HEK293 (cell line): ENCODE measurements at regions not wholly inside any gene's neighbourhood (a gene's known extent, or its start where the extent isn't known, plus 50 kb on each side); places are given as distances from the start of the nearest gene placed in this dataset.

ENCODE experiments used
- CTCF ChIA-PET: fragments of 350-600 bp; formaldehyde crosslinking; extraction: SDS; loops from one replicate; lab custom pipeline; 2021; ENCODE audit warnings: antibody characterized with exemption; lab: Yijun Ruan, JAX
- POLR2A ChIA-PET: fragments of 300-600 bp; formaldehyde crosslinking; extraction: SDS; loops from one replicate; lab custom pipeline; 2020; ENCODE audit warnings: antibody characterized with exemption, inconsistent platforms; lab: Yijun Ruan, JAX
- H3K27ac ChIP-seq: fragments of 200-500 bp; sonication (Bioruptor generic); 2 replicates; pipeline ENCODE4 v1.5.1; 2014; ENCODE audit warnings: low read depth, low read length, control low read depth, inconsistent platforms; ENCODE audit errors: extremely low read depth
- H3K36me3 ChIP-seq, 2 experiments: fragments of 200-500 bp in 1 of 2; sonication (Bioruptor generic) in 1 of 2; 1 replicate in 1 of 2; 2 replicates in 1 of 2; pipeline ENCODE4 v1.5.1; 2014 to 2017; ENCODE audit warnings: inconsistent platforms in 2 of 2, low read length in 2 of 2; ENCODE audit not compliant: control insufficient read depth in 2 of 2, insufficient read depth in 1 of 2
- H3K4me1 ChIP-seq: fragments of 200-500 bp; sonication (Bioruptor generic); 2 replicates; pipeline ENCODE4 v1.5.1; 2014; ENCODE audit warnings: mild to moderate bottlenecking, low read length, inconsistent platforms; ENCODE audit not compliant: control insufficient read depth, insufficient read depth
- H3K4me3 ChIP-seq: 2 replicates; pipeline ENCODE4 v1.5.1; 2011; ENCODE audit warnings: low read depth, mild to moderate bottlenecking, control low read depth, low read length, moderate library complexity
- H3K9me3 ChIP-seq: fragments of 200-500 bp; sonication (Bioruptor generic); 2 replicates; pipeline ENCODE4 v1.5.1; 2014; ENCODE audit warnings: low read depth, low read length, inconsistent platforms; ENCODE audit not compliant: control insufficient read depth, insufficient read depth
- IKZF3 ChIP-seq: fragments of 450-650 bp; IDR thresholded peaks from 2 replicates; pipeline ENCODE4 v1.5.0; 2018; ENCODE audit warnings: missing biosample characterization, mild to moderate bottlenecking, missing genetic modification characterization, moderate library complexity
- KLF16 ChIP-seq: fragments of 450-650 bp; formaldehyde crosslinking; IDR thresholded peaks from 2 replicates; pipeline ENCODE4 v1.5.1; 2017; ENCODE audit warnings: missing biosample characterization, missing genetic modification characterization
- SCRT2 ChIP-seq: fragments of 450-650 bp; formaldehyde crosslinking; IDR thresholded peaks from 2 replicates; pipeline ENCODE4 v1.5.1; 2016; ENCODE audit warnings: missing biosample characterization, missing genetic modification characterization
- SETDB1 ChIP-seq: IDR thresholded peaks from one replicate; pipeline ENCODE4 v1.6.1; 2017; ENCODE audit warnings: mild to moderate bottlenecking, low read length, moderate library complexity, mixed read lengths; ENCODE audit not compliant: insufficient read length
- ZNF133 ChIP-seq: fragments of 450-650 bp; formaldehyde crosslinking; IDR thresholded peaks from 2 replicates; pipeline ENCODE4 v1.5.1; 2016; ENCODE audit warnings: missing biosample characterization, missing genetic modification characterization
- ZNF146 ChIP-seq: fragments of 450-650 bp; formaldehyde crosslinking; IDR thresholded peaks from 2 replicates; pipeline ENCODE4 v1.5.1; 2016; ENCODE audit warnings: missing biosample characterization, missing genetic modification characterization
- ZNF302 ChIP-seq: fragments of 450-650 bp; formaldehyde crosslinking; IDR thresholded peaks from 2 replicates; pipeline ENCODE4 v1.5.1; 2016; ENCODE audit warnings: missing biosample characterization, missing genetic modification characterization, low read depth
- ZNF311 ChIP-seq: fragments of 450-650 bp; formaldehyde crosslinking; IDR thresholded peaks from 2 replicates; pipeline ENCODE4 v1.5.1; 2017; ENCODE audit warnings: missing biosample characterization, missing genetic modification characterization, borderline replicate concordance
- ZNF335 ChIP-seq: fragments of 450-650 bp; formaldehyde crosslinking; conservative IDR thresholded peaks from 2 replicates; pipeline ENCODE4 v1.5.1; 2016; ENCODE audit warnings: missing biosample characterization, missing genetic modification characterization
- ZNF391 ChIP-seq: fragments of 450-650 bp; formaldehyde crosslinking; IDR thresholded peaks from 2 replicates; pipeline ENCODE4 v1.5.1; 2016; ENCODE audit warnings: low read depth, missing biosample characterization, missing genetic modification characterization, borderline replicate concordance
- ZNF394 ChIP-seq: fragments of 450-650 bp; formaldehyde crosslinking; IDR thresholded peaks from 2 replicates; pipeline ENCODE4 v1.5.1; 2016; ENCODE audit warnings: missing biosample characterization, missing genetic modification characterization, mild to moderate bottlenecking, moderate library complexity, borderline replicate concordance
- ZNF426 ChIP-seq: fragments of 450-650 bp; formaldehyde crosslinking; IDR thresholded peaks from 2 replicates; pipeline ENCODE4 v1.5.1; 2017; ENCODE audit warnings: missing biosample characterization, missing genetic modification characterization, mild to moderate bottlenecking, inconsistent platforms, moderate library complexity
- ZNF624 ChIP-seq: fragments of 450-650 bp; formaldehyde crosslinking; IDR thresholded peaks from 2 replicates; pipeline ENCODE4 v1.5.1; 2017; ENCODE audit warnings: missing biosample characterization, missing genetic modification characterization
- ZNF654 ChIP-seq: fragments of 450-650 bp; formaldehyde crosslinking; IDR thresholded peaks from 2 replicates; pipeline ENCODE4 v1.5.1; 2016; ENCODE audit warnings: low read depth, missing biosample characterization, missing genetic modification characterization
- ZSCAN16 ChIP-seq: fragments of 450-650 bp; formaldehyde crosslinking; IDR thresholded peaks from 2 replicates; pipeline ENCODE4 v1.5.1; 2016; ENCODE audit warnings: missing biosample characterization, missing genetic modification characterization
- ZSCAN30 ChIP-seq: fragments of 450-650 bp; IDR thresholded peaks from 2 replicates; pipeline ENCODE4 v1.5.1; 2018; ENCODE audit warnings: missing biosample characterization, mild to moderate bottlenecking, missing genetic modification characterization, moderate library complexity
- TF ChIP-seq, protein P1 (sequence below): fragments of 450-650 bp; formaldehyde crosslinking; IDR thresholded peaks from 2 replicates; pipeline ENCODE4 v1.5.1; 2017; ENCODE audit warnings: missing biosample characterization, missing genetic modification characterization
- TF ChIP-seq, protein P2 (sequence below): fragments of 450-650 bp; formaldehyde crosslinking; IDR thresholded peaks from 2 replicates; pipeline ENCODE4 v1.5.1; 2017; ENCODE audit warnings: missing biosample characterization, mild to moderate bottlenecking, missing genetic modification characterization, moderate library complexity
- TF ChIP-seq, protein P3 (sequence below): fragments of 450-650 bp; formaldehyde crosslinking; IDR thresholded peaks from 2 replicates; pipeline ENCODE4 v1.5.1; 2016; ENCODE audit warnings: missing biosample characterization, missing genetic modification characterization

DNA sequence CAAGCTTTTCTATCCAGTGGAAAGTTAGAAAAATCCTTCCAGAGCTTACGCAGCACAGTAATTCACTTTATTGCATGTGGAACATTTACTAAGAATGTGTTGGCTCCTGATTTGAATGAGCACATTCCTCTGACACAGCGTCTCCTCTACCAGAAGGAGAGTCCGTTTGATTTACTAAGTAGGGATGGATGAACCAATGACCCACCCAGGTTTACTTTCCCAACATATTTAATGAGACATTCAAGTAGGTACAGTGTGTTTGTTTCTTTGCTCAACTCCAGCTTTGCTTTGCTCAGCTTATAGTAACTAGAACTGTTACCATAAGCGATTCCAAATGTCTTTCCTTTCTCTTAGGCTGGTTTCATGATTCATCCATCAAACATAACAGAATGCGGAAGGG is 161.7 kb downstream of the SMARCA1 start:
- H3K4me1 ChIP-seq, result no peaks in the 10 kb centered on the region
- ChIA-PET CTCF (interaction anchor here (0.7 to 1.3 kb wide), 6 partner anchors 8 to 1256 kb away, joined by 3 to 6 read pairs (median 3); no protein-coding TSS in a partner anchor), POLR2A (no interaction called here)
- no peaks in the 10 kb centered on the region for H3K36me3 ChIP-seq
- no peak overlapping the region for H3K4me3 ChIP-seq
- TF ChIP-seq ZNF624 (no peak), ZNF394 (no peak), ZNF426 (tag by site-specific recombination) (no peak)
- TF ChIP-seq, protein P1, sequence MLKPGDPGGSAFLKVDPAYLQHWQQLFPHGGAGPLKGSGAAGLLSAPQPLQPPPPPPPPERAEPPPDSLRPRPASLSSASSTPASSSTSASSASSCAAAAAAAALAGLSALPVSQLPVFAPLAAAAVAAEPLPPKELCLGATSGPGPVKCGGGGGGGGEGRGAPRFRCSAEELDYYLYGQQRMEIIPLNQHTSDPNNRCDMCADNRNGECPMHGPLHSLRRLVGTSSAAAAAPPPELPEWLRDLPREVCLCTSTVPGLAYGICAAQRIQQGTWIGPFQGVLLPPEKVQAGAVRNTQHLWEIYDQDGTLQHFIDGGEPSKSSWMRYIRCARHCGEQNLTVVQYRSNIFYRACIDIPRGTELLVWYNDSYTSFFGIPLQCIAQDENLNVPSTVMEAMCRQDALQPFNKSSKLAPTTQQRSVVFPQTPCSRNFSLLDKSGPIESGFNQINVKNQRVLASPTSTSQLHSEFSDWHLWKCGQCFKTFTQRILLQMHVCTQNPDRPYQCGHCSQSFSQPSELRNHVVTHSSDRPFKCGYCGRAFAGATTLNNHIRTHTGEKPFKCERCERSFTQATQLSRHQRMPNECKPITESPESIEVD (tag by site-specific recombination), result no peak
- no peaks in the 10 kb centered on the region for H3K9me3 ChIP-seq
- no peak overlapping the region for H3K27ac ChIP-seq

DNA sequence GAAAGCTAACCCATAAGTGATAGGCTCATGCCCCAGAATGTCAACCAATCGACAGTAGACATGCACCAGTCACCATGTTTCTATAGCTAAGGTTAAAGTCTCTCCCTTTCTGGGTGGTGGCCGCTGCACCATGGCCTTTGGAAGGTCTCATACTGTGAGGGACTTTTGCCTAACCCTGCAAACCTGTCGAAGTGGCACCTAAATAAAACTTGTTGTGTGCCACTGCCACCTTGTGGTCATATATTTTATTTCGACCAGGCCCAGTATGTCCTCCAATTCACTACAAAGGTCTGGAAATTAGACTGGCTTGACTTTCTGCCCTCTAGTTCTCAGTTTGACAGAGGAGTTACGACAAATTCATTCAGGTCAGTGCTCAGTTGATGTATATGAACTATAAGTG is 163.1 kb downstream of the SMARCA1 start:
- no peaks in the 10 kb centered on the region for H3K36me3 ChIP-seq
- no peak for TF ChIP-seq ZNF391 (tag by site-specific recombination)
- TF ChIP-seq, protein P2, sequence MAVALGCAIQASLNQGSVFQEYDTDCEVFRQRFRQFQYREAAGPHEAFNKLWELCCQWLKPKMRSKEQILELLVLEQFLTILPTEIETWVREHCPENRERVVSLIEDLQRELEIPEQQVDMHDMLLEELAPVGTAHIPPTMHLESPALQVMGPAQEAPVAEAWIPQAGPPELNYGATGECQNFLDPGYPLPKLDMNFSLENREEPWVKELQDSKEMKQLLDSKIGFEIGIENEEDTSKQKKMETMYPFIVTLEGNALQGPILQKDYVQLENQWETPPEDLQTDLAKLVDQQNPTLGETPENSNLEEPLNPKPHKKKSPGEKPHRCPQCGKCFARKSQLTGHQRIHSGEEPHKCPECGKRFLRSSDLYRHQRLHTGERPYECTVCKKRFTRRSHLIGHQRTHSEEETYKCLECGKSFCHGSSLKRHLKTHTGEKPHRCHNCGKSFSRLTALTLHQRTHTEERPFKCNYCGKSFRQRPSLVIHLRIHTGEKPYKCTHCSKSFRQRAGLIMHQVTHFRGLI (tag by site-specific recombination), result no peak
- no peak for TF ChIP-seq ZNF146 (tag by site-specific recombination)
- peak; percentile 91 for TF ChIP-seq ZNF654 (tag by site-specific recombination)
- no peak for TF ChIP-seq IKZF3 (tag by site-specific recombination)
- TF ChIP-seq ZNF335 (tag by site-specific recombination), result no peak
- no peak for TF ChIP-seq ZNF311 (tag by site-specific recombination)
- peak; percentile 53; the same call in 1 of the 2 replicates for TF ChIP-seq ZSCAN30
- TF ChIP-seq, protein P3, sequence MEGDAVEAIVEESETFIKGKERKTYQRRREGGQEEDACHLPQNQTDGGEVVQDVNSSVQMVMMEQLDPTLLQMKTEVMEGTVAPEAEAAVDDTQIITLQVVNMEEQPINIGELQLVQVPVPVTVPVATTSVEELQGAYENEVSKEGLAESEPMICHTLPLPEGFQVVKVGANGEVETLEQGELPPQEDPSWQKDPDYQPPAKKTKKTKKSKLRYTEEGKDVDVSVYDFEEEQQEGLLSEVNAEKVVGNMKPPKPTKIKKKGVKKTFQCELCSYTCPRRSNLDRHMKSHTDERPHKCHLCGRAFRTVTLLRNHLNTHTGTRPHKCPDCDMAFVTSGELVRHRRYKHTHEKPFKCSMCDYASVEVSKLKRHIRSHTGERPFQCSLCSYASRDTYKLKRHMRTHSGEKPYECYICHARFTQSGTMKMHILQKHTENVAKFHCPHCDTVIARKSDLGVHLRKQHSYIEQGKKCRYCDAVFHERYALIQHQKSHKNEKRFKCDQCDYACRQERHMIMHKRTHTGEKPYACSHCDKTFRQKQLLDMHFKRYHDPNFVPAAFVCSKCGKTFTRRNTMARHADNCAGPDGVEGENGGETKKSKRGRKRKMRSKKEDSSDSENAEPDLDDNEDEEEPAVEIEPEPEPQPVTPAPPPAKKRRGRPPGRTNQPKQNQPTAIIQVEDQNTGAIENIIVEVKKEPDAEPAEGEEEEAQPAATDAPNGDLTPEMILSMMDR (tag by site-specific recombination), result peak; percentile 21; the same call in 1 of the 2 replicates
- TF ChIP-seq SETDB1, result peak; percentile 39
- no peak for TF ChIP-seq KLF16 (tag by site-specific recombination)
- TF ChIP-seq, all 188 proteins: peak for 4
- ChIA-PET CTCF (interaction anchor here (0.7 to 1.7 kb wide), 5 partner anchors 10 to 867 kb away, joined by 3 to 6 read pairs (median 3); no protein-coding TSS in a partner anchor), POLR2A (no interaction called here)
- Histone ChIP-seq H3K4me1 (no peaks in the 10 kb centered on the region), H3K9me3 (no peaks in the 10 kb centered on the region), H3K27ac (no peak overlapping the region), H3K4me3 (no peak overlapping the region)

DNA sequence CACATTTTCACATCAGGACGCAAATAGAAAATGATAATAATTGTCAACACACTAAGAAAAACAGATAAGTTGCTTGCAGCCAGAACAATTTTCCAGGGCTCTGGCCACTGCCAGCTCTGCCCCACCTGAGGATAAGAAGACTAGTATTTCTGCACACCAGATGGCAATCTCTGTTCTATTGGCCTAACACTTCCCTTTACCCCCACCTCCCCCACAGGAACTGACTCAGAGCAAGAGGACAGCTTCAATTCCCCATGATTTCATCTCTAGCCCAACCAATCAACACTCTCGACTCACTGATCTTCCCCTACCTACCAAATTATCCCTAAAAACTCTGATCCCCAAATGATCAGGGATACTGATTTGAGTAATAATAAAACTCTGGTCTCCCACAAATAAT is 164.0 kb downstream of the SMARCA1 start:
- H3K9me3 ChIP-seq, result no peaks in the 10 kb centered on the region
- TF ChIP-seq ZNF133 (tag by site-specific recombination), result no peak
- TF ChIP-seq ZNF302, result no peak
- TF ChIP-seq ZSCAN16 (tag by site-specific recombination), result no peak
- TF ChIP-seq SCRT2 (tag by site-specific recombination), result no peak
- no peak overlapping the region for H3K4me3 ChIP-seq
- H3K4me1 ChIP-seq, result no peaks in the 10 kb centered on the region
- H3K36me3 ChIP-seq, result no peaks in the 10 kb centered on the region
- ChIA-PET CTCF (interaction anchor here (1.0 to 1.7 kb wide), 2 partner anchors 12 to 39 kb away, joined by 3 to 4 read pairs; no protein-coding TSS in a partner anchor), POLR2A (no interaction called here)
- no peak overlapping the region for H3K27ac ChIP-seq
